Small intestine (tissue), 7 donors: ENCODE measurements at regions not wholly inside any gene's neighbourhood (a gene's known extent, or its start where the extent isn't known, plus 50 kb on each side); places are given as distances from the start of the nearest gene placed in this dataset.

ENCODE experiments used
- DNase-seq, 2 donors: peaks; one replicate each; pipeline versions ENCODE4 v3.0.0 to v3.0.0-alpha.2; 2013
- FAIRE-seq: peaks from 2 replicates; lab custom pipeline; 2012; peaks lifted over from hg19 to GRCh38; lab: Jason Lieb, UNC
- H3K27ac ChIP-seq, 3 donors: one replicate each; pipeline ENCODE4 v1.5.1; 2013; ENCODE audit warnings: low read length in 2 of 3, mild to moderate bottlenecking in 2 of 3, control low read depth in 1 of 3, inconsistent platforms in 1 of 3, low read depth in 1 of 3, moderate library complexity in 1 of 3
- H3K27me3 ChIP-seq, 3 donors: one replicate each; pipeline ENCODE4 v1.6.1; 2013; ENCODE audit warnings: low read length in 3 of 3, inconsistent platforms in 1 of 3; ENCODE audit not compliant: control insufficient read depth in 3 of 3, insufficient read depth in 3 of 3
- H3K36me3 ChIP-seq, 3 donors: one replicate each; pipeline ENCODE4 v1.6.1; 2013; ENCODE audit warnings: low read length in 3 of 3, inconsistent platforms in 1 of 3, low read depth in 1 of 3, mild to moderate bottlenecking in 1 of 3, moderate library complexity in 1 of 3; ENCODE audit not compliant: control insufficient read depth in 3 of 3, insufficient read depth in 2 of 3
- H3K4me1 ChIP-seq, 3 donors: one replicate each; pipeline ENCODE4 v1.6.1; 2013; ENCODE audit warnings: low read length in 2 of 3, inconsistent platforms in 1 of 3, low read depth in 1 of 3, mild to moderate bottlenecking in 1 of 3, moderate library complexity in 1 of 3; ENCODE audit not compliant: control insufficient read depth in 3 of 3, insufficient read depth in 2 of 3
- H3K4me3 ChIP-seq, 3 donors: one replicate each; pipeline ENCODE4 v1.5.1; 2013; ENCODE audit warnings: low read length in 3 of 3, control low read depth in 1 of 3, inconsistent platforms in 1 of 3, low read depth in 1 of 3, mild to moderate bottlenecking in 1 of 3, moderate library complexity in 1 of 3
- H3K9me3 ChIP-seq, 2 donors: one replicate each; pipeline ENCODE4 v1.6.1; 2013; ENCODE audit warnings: low read depth in 1 of 2, low read length in 1 of 2; ENCODE audit not compliant: control insufficient read depth in 2 of 2, insufficient read depth in 1 of 2
- WGBS, 3 donors: extraction: QIAGEN DNeasy Blood & Tissue Kit; methylation state at CpG; one replicate each; pipeline ENCODE4 v1.1.7; 2013; 5-methylcytosine and 5-hydroxymethylcytosine counted together
- donor health status: healthy with polysubstance abuse.
- donor health status: control.
- donor health status: control.
- donor health status: Bipolar disorder and iron deficiency.
- donor health status: healthy.

GRCh38 chr1:2871246-2871815, 69.8 kb upstream of the TTC34 start:
- no peak overlapping the region for H3K4me3 ChIP-seq
- H3K27me3 ChIP-seq, result peaks cover 0 to 5% (median 0%) of the 10 kb centered on the region in 3 donors
- H3K9me3 ChIP-seq, result peaks cover 2 to 16% of the 10 kb centered on the region in 2 donors
- DNase-seq (no peak), FAIRE-seq (no peak)
- 87 to 90% (median 88%) methylated on average over 6 of the region's 6 CpGs for WGBS, 3 donors
- no peak overlapping the region for H3K27ac ChIP-seq
- no peaks in the 10 kb centered on the region for H3K36me3 ChIP-seq
- H3K4me1 ChIP-seq, result no peaks in the 10 kb centered on the region

- H3K27me3 ChIP-seq, result no peaks in the 10 kb centered on the region
- peaks cover 2 to 16% of the 10 kb centered on the region in 2 donors for H3K9me3 ChIP-seq
- 75 to 82% (median 80%) methylated on average over 7 of the region's 7 CpGs for WGBS, 3 donors
- FAIRE-seq (no peak), DNase-seq (no peak)
- no peaks in the 10 kb centered on the region for H3K36me3 ChIP-seq
- no peaks in the 10 kb centered on the region for H3K4me1 ChIP-seq
- H3K27ac ChIP-seq, result no peak overlapping the region
- H3K4me3 ChIP-seq, result no peak overlapping the region
These were observed 72.7 kb upstream of the TTC34 start for GRCh38 chr1:2874207-2874606.

GRCh38 chr1:2874607-2875480, 73.4 kb upstream of the TTC34 start:
- Histone ChIP-seq H3K27ac (no peak overlapping the region), H3K36me3 (no peaks in the 10 kb centered on the region), H3K9me3 (peaks cover 2 to 16% of the 10 kb centered on the region in 2 donors), H3K27me3 (no peaks in the 10 kb centered on the region), H3K4me3 (no peak overlapping the region), H3K4me1 (no peaks in the 10 kb centered on the region)
- WGBS, 3 donors, result 59 to 60% (median 60%) methylated on average over 26 to 30 of the region's 30 CpGs
- no peak for DNase-seq
- no peak for FAIRE-seq

- H3K36me3 ChIP-seq, result no peaks in the 10 kb centered on the region
- H3K27ac ChIP-seq, result no peak overlapping the region
- no peaks in the 10 kb centered on the region for H3K27me3 ChIP-seq
- WGBS, 3 donors, result 43 to 56% (median 46%) methylated on average over 34 to 42 of the region's 42 CpGs
- no peak overlapping the region for H3K4me3 ChIP-seq
- peak in 1 of 2 donors; percentile 33 for DNase-seq
- peaks cover 2 to 12% of the 10 kb centered on the region in 2 donors for H3K9me3 ChIP-seq
- no peak for FAIRE-seq
- H3K4me1 ChIP-seq, result no peaks in the 10 kb centered on the region
These were observed 74.4 kb upstream of the TTC34 start for GRCh38 chr1:2875707-2876561.

- FAIRE-seq, result no peak
- 81 to 89% (median 82%) methylated on average over 18 of the region's 18 CpGs for WGBS, 3 donors
- Histone ChIP-seq H3K4me1 (no peaks in the 10 kb centered on the region), H3K36me3 (no peaks in the 10 kb centered on the region), H3K27ac (no peak overlapping the region), H3K4me3 (no peak overlapping the region), H3K27me3 (no peaks in the 10 kb centered on the region), H3K9me3 (peaks cover 0 to 3% of the 10 kb centered on the region in 2 donors)
- no peak for DNase-seq
These were observed 75.4 kb upstream of the TTC34 start for GRCh38 chr1:2876846-2877245.

- no peak overlapping the region for H3K4me3 ChIP-seq
- DNase-seq (no peak), FAIRE-seq (no peak)
- H3K4me1 ChIP-seq, result no peaks in the 10 kb centered on the region
- H3K27me3 ChIP-seq, result no peaks in the 10 kb centered on the region
- H3K9me3 ChIP-seq, result no peaks in the 10 kb centered on the region
- no peak overlapping the region for H3K27ac ChIP-seq
- 86 to 93% (median 92%) methylated on average over 17 of the region's 17 CpGs for WGBS, 3 donors
- no peaks in the 10 kb centered on the region for H3K36me3 ChIP-seq
These were observed 75.9 kb upstream of the TTC34 start for GRCh38 chr1:2877391-2877790.

GRCh38 chr1:2878591-2878990, 77.1 kb upstream of the TTC34 start:
- Histone ChIP-seq H3K4me1 (no peaks in the 10 kb centered on the region), H3K27me3 (peaks cover 0 to 4% (median 0%) of the 10 kb centered on the region in 3 donors), H3K9me3 (no peaks in the 10 kb centered on the region), H3K27ac (no peak overlapping the region), H3K4me3 (no peak overlapping the region), H3K36me3 (no peaks in the 10 kb centered on the region)
- 81 to 85% (median 82%) methylated on average over 10 to 14 of the region's 14 CpGs for WGBS, 3 donors
- no peak for FAIRE-seq
- DNase-seq, result no peak

- Histone ChIP-seq H3K36me3 (no peaks in the 10 kb centered on the region), H3K27ac (no peak overlapping the region), H3K4me3 (no peak overlapping the region), H3K9me3 (no peaks in the 10 kb centered on the region), H3K4me1 (no peaks in the 10 kb centered on the region), H3K27me3 (peaks cover 0 to 4% (median 0%) of the 10 kb centered on the region in 3 donors)
- whole genome bisulfite sequencing, 3 donors, result 64 to 87% (median 66%) methylated on average over 12 to 14 of the region's 14 CpGs
- DNase-seq, result no peak
- no peak for FAIRE-seq
These were observed 77.5 kb upstream of the TTC34 start for GRCh38 chr1:2879026-2879425.
